H9 (cell line): ENCODE measurements at regions not wholly inside any gene's neighbourhood (a gene's known extent, or its start where the extent isn't known, plus 50 kb on each side); places are given as distances from the start of the nearest gene placed in this dataset.

ENCODE experiments used
- DNase-seq: peaks from one replicate; pipeline ENCODE4 v3.0.0-alpha.2; 2017
- H2AFZ ChIP-seq: one replicate; pipeline ENCODE4 v1.6.1; 2013; ENCODE audit warnings: mild to moderate bottlenecking, low read length, control low read depth, moderate library complexity
- H2AK5ac ChIP-seq: 2 replicates; pipeline ENCODE4 v1.6.1; 2013; ENCODE audit warnings: low read length, control low read depth, mixed read lengths; ENCODE audit not compliant: insufficient read length
- H2BK120ac ChIP-seq: one replicate; pipeline ENCODE4 v1.6.1; 2013; ENCODE audit warnings: low read depth, mild to moderate bottlenecking, low read length, control low read depth, inconsistent platforms; ENCODE audit not compliant: poor library complexity, severe bottlenecking
- H2BK12ac ChIP-seq: 2 replicates; pipeline ENCODE4 v1.6.1; 2013; ENCODE audit warnings: low read length, control low read depth, mixed read lengths, low read depth; ENCODE audit not compliant: insufficient read length
- H2BK15ac ChIP-seq: 2 replicates; pipeline ENCODE4 v1.6.1; 2013; ENCODE audit warnings: low read depth, low read length, control low read depth
- H2BK20ac ChIP-seq: one replicate; pipeline ENCODE4 v1.6.1; 2013; ENCODE audit warnings: low read depth, mild to moderate bottlenecking, low read length, control low read depth, inconsistent platforms; ENCODE audit not compliant: poor library complexity, severe bottlenecking
- H2BK5ac ChIP-seq: 2 replicates; pipeline ENCODE4 v1.6.1; 2013; ENCODE audit warnings: low read length, control low read depth, mixed read lengths; ENCODE audit not compliant: insufficient read length
- H3K14ac ChIP-seq: 2 replicates; pipeline ENCODE4 v1.6.1; 2013; ENCODE audit warnings: low read length, control low read depth; ENCODE audit not compliant: insufficient read depth
- H3K18ac ChIP-seq: 2 replicates; pipeline ENCODE4 v1.6.1; 2013; ENCODE audit warnings: low read depth, mild to moderate bottlenecking, mixed read lengths, low read length, control low read depth; ENCODE audit not compliant: insufficient read length
- H3K23ac ChIP-seq: 2 replicates; pipeline ENCODE4 v1.6.1; 2013; ENCODE audit warnings: low read length, control low read depth, mixed read lengths, low read depth; ENCODE audit not compliant: insufficient read length
- H3K23me2 ChIP-seq: 2 replicates; pipeline ENCODE4 v1.6.1; 2013; ENCODE audit warnings: low read depth, mild to moderate bottlenecking, mixed read lengths, low read length, control low read depth; ENCODE audit not compliant: insufficient read length, poor library complexity, severe bottlenecking
- H3K27ac ChIP-seq: 2 replicates; pipeline ENCODE4 v1.5.1; 2013; ENCODE audit warnings: low read length, control low read depth, mixed read lengths, low read depth; ENCODE audit not compliant: insufficient read length
- H3K27me3 ChIP-seq: 2 replicates; pipeline ENCODE4 v1.6.1; 2013; ENCODE audit warnings: low read length, control low read depth, inconsistent platforms; ENCODE audit not compliant: insufficient read depth
- H3K4ac ChIP-seq: 2 replicates; pipeline ENCODE4 v1.6.1; 2013; ENCODE audit warnings: low read depth, mild to moderate bottlenecking, control low read depth, inconsistent platforms, low read length, moderate library complexity
- H3K4me1 ChIP-seq: 2 replicates; pipeline ENCODE4 v1.6.1; 2013; ENCODE audit warnings: low read length, control low read depth, inconsistent platforms; ENCODE audit not compliant: insufficient read depth
- H3K4me2 ChIP-seq: 2 replicates; pipeline ENCODE4 v1.6.1; 2013; ENCODE audit warnings: low read length, control low read depth, mixed read lengths; ENCODE audit not compliant: insufficient read length, insufficient read depth
- H3K56ac ChIP-seq: 2 replicates; pipeline ENCODE4 v1.6.1; 2013; ENCODE audit warnings: low read depth, mild to moderate bottlenecking, mixed read lengths, low read length, control low read depth; ENCODE audit not compliant: insufficient read length
- H3K79me1 ChIP-seq: 2 replicates; pipeline ENCODE4 v1.6.1; 2013; ENCODE audit warnings: low read depth, mild to moderate bottlenecking, moderate library complexity, low read length, control low read depth, inconsistent platforms; ENCODE audit not compliant: insufficient read depth, poor library complexity, severe bottlenecking
- H3K79me2 ChIP-seq: 2 replicates; pipeline ENCODE4 v1.6.1; 2013; ENCODE audit warnings: low read length, control low read depth, inconsistent platforms; ENCODE audit not compliant: insufficient read depth
- H3K9ac ChIP-seq: 2 replicates; pipeline ENCODE4 v1.6.1; 2013; ENCODE audit warnings: low read length, control low read depth, mixed read lengths; ENCODE audit not compliant: insufficient read length; ENCODE audit errors: extremely low read depth
- H3K9me3 ChIP-seq: one replicate; pipeline ENCODE4 v1.6.1; 2013; ENCODE audit warnings: low read depth, low read length, inconsistent platforms; ENCODE audit not compliant: control insufficient read depth
- H3T11ph ChIP-seq: one replicate; pipeline ENCODE4 v1.6.1; 2013; ENCODE audit warnings: mild to moderate bottlenecking, low read length, control low read depth, inconsistent platforms
- H4K20me1 ChIP-seq: one replicate; pipeline ENCODE4 v1.6.1; 2013; ENCODE audit not compliant: control insufficient read depth, insufficient read length, insufficient read depth
- H4K5ac ChIP-seq: 2 replicates; pipeline ENCODE4 v1.6.1; 2013; ENCODE audit warnings: low read depth, mild to moderate bottlenecking, mixed read lengths, low read length, control low read depth; ENCODE audit not compliant: insufficient read length
- H4K8ac ChIP-seq: replicated peaks from 2 replicates; pipeline ENCODE4 v1.6.1; 2013; ENCODE audit warnings: low read length, control low read depth, mixed read lengths, low read depth; ENCODE audit not compliant: insufficient read length
- H4K91ac ChIP-seq: 2 replicates; pipeline ENCODE4 v1.6.1; 2013; ENCODE audit warnings: low read depth, mild to moderate bottlenecking, moderate library complexity, mixed read lengths, low read length, control low read depth; ENCODE audit not compliant: insufficient read length
- H3K27ac Mint-ChIP-seq, 3 experiments: 2 replicates in 2 of 3; 3 replicates in 1 of 3; pipeline ENCODE4 v1.8.0; 2020 to 2021; ENCODE audit warnings: mixed read lengths in 3 of 3, mild to moderate bottlenecking in 1 of 3, moderate library complexity in 1 of 3
- H3K27me3 Mint-ChIP-seq: 2 replicates; pipeline ENCODE4 v1.8.0; 2021; ENCODE audit warnings: low read depth, mild to moderate bottlenecking, moderate library complexity, mixed read lengths
- H3K36me3 Mint-ChIP-seq, 3 experiments: 2 replicates in 2 of 3; 3 replicates in 1 of 3; pipeline ENCODE4 v1.8.0; 2020 to 2021; ENCODE audit warnings: low read depth in 3 of 3, mixed read lengths in 3 of 3; ENCODE audit not compliant: insufficient read depth in 1 of 3
- H3K4me1 Mint-ChIP-seq, 2 experiments: 2 replicates each; pipeline ENCODE4 v1.8.0; 2020; ENCODE audit warnings: mixed read lengths in 2 of 2
- H3K4me3 Mint-ChIP-seq, 2 experiments: 2 replicates in 1 of 2; 3 replicates in 1 of 2; pipeline ENCODE4 v1.8.0; 2020 to 2021; ENCODE audit warnings: mild to moderate bottlenecking in 2 of 2, mixed read lengths in 2 of 2, moderate library complexity in 1 of 2
- H3K9me3 Mint-ChIP-seq, 2 experiments: 2 replicates in 1 of 2; 3 replicates in 1 of 2; pipeline ENCODE4 v1.8.0; 2020; ENCODE audit warnings: mild to moderate bottlenecking in 2 of 2, mixed read lengths in 2 of 2, moderate library complexity in 1 of 2
- CTCF ChIP-seq: fragments of 200-600 bp; sonication (generic); conservative IDR thresholded peaks from 3 replicates; pipeline ENCODE4 v1.8.0; 2021; ENCODE audit warnings: antibody characterized with exemption, mild to moderate bottlenecking
- WGBS: extraction: QIAGEN DNeasy Blood & Tissue Kit; methylation state at CpG from one replicate; pipeline ENCODE4 v1.1.7; 2013; ENCODE audit warnings: missing lambda C conversion rate, low lambda C conversion rate, mixed read lengths; ENCODE audit not compliant: insufficient read length; ENCODE audit errors: extremely low coverage; 5-methylcytosine and 5-hydroxymethylcytosine counted together

GRCh38 chr16:87098976-87099720 lies 218.0 kb downstream of the C16orf95 start:
- Histone ChIP-seq H3K23ac (no peak overlapping the region), H3T11ph (no peak overlapping the region), H3K56ac (no peak overlapping the region), H3K23me2 (no peaks in the 10 kb centered on the region), H3K27me3 (no peaks in the 10 kb centered on the region), H3K18ac (no peak overlapping the region), H2BK120ac (no peak overlapping the region), H3K9ac (no peak overlapping the region), H3K4me2 (no peak overlapping the region), H3K27ac (no peak overlapping the region), H3K79me1 (no peaks in the 10 kb centered on the region), H3K14ac (no peak overlapping the region), H2BK20ac (no peak overlapping the region), H4K8ac (no peak overlapping the region), H2BK12ac (no peak overlapping the region), H3K4ac (no peak overlapping the region), H4K5ac (no peak overlapping the region), H2BK5ac (no peak overlapping the region), H2BK15ac (no peak overlapping the region), H3K79me2 (no peaks in the 10 kb centered on the region), H4K20me1 (no peaks in the 10 kb centered on the region), H2AFZ (no peak overlapping the region), H4K91ac (no peak overlapping the region), H3K9me3 (no peaks in the 10 kb centered on the region), H3K4me1 (peaks cover 6% of the 10 kb centered on the region; the same call in 1 of the 2 replicates), H2AK5ac (no peak overlapping the region)
- no peak overlapping the region for H3K4me3 Mint-ChIP-seq
- H3K27me3 Mint-ChIP-seq, result no peaks in the 10 kb centered on the region; the same call in none of the 2 replicates
- TF ChIP-seq CTCF, result no peak
- H3K27ac Mint-ChIP-seq, result peak overlapping the region in 1 of 3 experiments; percentile 76; a peak in 1 of 7 replicates
- no peaks in the 10 kb centered on the region for H3K9me3 Mint-ChIP-seq
- DNase-seq, result no peak
- H3K36me3 Mint-ChIP-seq, result no peaks in the 10 kb centered on the region
- peaks cover 42 to 48% of the 10 kb centered on the region in 2 experiments for H3K4me1 Mint-ChIP-seq
- no CpG with 5 or more reads among the region's 9 CpGs for WGBS
